Choroid plexus epithelial cell (primary cell): ENCODE measurements at regions not wholly inside any gene's neighbourhood (a gene's known extent, or its start where the extent isn't known, plus 50 kb on each side); places are given as distances from the start of the nearest gene placed in this dataset.

Experiments
- DNase-seq: peaks from one replicate; pipeline ENCODE4 v3.0.0-alpha.2; 2010; ENCODE audit warnings: low read depth
- H3K4me3 ChIP-seq: 2 replicates; pipeline ENCODE4 v1.5.1; 2011; ENCODE audit warnings: low read depth, mild to moderate bottlenecking, control low read depth, low read length, moderate library complexity
- TF ChIP-seq, protein P1 (sequence below): conservative IDR thresholded peaks from 2 replicates; pipeline ENCODE4 v1.5.1; 2011; ENCODE audit warnings: low read depth, mild to moderate bottlenecking, control low read depth, inconsistent platforms, low read length, moderate library complexity

DNA sequence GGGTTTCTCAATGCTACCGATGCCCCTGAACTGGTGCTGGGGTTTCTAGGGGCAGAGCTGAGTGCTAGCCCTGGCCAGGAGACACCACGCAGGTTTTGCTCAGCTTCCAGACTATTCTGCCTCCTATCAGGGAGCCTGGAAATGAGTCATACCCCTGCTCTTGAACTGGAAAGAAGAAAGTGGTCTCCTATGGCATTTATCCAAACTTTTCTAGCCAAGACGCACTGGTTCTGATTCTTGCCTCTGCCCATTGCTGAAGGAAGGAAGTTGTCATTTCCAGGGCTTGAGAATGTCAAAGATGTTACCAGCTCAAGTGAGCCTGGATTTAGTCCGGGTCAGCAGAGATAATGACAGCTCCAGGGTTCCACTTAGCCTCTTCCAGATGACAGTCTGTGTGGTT is 561.9 kb downstream of the CDK5RAP2 start:
- TF ChIP-seq, protein P1, sequence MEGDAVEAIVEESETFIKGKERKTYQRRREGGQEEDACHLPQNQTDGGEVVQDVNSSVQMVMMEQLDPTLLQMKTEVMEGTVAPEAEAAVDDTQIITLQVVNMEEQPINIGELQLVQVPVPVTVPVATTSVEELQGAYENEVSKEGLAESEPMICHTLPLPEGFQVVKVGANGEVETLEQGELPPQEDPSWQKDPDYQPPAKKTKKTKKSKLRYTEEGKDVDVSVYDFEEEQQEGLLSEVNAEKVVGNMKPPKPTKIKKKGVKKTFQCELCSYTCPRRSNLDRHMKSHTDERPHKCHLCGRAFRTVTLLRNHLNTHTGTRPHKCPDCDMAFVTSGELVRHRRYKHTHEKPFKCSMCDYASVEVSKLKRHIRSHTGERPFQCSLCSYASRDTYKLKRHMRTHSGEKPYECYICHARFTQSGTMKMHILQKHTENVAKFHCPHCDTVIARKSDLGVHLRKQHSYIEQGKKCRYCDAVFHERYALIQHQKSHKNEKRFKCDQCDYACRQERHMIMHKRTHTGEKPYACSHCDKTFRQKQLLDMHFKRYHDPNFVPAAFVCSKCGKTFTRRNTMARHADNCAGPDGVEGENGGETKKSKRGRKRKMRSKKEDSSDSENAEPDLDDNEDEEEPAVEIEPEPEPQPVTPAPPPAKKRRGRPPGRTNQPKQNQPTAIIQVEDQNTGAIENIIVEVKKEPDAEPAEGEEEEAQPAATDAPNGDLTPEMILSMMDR, result no peak
- no peak for DNase-seq
- no peak overlapping the region for H3K4me3 ChIP-seq

DNA sequence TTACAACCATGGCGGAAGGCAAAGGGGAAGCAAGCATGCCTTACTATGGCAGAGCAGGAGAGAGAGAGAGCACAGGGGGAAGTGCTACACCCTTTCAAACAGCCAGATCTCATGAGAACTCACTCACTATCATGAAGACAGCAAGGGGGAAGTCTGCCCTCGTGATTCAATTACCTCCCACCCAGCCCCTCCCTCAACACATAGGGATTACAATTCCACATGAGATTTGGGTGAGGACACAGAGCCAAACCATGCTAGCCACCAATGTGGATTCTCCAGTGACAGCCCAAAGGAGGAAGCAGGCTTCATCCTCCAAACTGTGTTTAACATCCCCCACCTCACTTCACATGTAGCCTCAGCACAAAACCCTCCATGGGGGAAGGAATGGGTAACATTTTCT is 563.7 kb downstream of the CDK5RAP2 start:
- DNase-seq, result no peak
- TF ChIP-seq, protein P1, result no peak
- no peak overlapping the region for H3K4me3 ChIP-seq

DNA sequence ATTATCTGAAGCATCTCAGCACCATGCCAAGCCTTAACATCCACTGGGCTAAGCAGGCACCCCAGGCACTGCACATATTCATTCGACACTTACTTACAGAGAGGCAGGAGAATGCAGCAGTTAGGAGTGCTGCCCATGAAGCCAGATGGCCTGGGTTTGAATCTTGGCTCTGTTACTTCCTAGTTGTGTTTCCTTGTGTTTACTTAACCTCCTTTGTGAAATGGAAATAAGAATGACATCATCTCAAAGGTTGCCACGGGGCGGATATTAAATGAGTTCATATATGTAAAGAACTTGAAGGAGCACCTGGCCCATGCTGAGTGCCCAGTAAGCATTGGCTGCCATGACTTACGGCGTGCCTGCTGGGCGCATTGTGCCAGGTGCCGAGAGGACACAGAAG is 565.2 kb downstream of the CDK5RAP2 start:
- DNase-seq, result no peak

DNA sequence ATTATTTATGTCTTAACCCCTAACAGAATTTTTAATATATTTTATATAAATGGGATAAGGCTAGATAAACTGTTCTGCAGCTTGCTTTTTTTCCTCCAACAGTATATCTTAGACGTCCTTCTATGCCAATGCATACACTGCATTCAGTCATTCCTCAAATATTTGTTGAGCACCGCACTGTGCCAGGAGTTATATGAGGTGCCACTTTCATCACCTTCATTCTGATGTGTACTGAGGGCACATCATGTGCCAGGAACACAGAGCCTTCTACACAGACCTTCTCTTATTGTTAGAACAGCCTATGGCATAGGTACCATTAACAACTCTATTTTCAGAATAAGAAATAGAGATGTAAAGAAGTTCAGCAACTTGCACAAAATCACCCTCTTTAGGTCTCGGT is 570.1 kb downstream of the CDK5RAP2 start:
- H3K4me3 ChIP-seq, result no peak overlapping the region
- DNase-seq, result no peak
- TF ChIP-seq, protein P1, result no peak

More for the DNA sequence above, 565.2 kb downstream of the CDK5RAP2 start:
- H3K4me3 ChIP-seq, result no peak overlapping the region
- TF ChIP-seq, protein P1, result no peak

DNA sequence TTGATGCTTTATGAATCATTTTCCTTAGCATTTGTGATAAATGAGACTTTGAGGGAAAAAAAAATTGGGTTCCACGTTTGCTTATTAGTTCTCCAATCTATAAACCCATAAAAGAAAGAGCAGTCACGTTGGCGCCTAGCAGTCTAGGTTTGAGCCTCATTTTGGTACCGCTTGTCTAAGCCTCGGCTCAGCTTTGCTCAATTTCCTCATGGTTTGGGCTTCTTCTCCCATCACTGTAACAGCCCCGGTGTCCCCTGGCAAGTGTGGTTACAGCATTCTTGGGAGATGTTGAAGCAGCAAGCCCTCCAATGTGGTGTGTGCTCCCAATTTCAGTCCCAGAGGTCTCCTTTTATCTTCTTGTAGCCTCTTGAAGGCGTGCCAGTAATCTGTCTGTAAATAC is 578.4 kb downstream of the CDK5RAP2 start:
- H3K4me3 ChIP-seq, result no peak overlapping the region
- TF ChIP-seq, protein P1, result no peak

DNA sequence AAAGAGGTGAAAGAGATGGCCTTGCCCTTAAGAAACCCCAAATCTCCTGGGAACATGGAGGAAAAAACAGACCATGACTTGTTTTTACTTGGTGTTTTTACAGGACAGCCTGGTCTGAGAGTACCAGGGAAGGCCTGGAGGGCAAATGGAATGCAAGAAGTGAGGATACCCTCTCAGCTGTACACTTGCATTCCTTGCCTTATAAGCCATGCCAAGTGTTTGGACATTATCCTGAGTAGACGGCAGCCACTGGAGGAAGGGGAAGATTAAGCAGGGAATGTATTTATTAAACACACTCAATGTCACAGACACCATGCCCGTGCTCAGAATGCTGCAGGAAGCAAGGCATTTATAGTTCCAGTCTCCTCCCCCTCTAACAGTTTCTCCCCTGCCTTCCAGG is 581.4 kb downstream of the CDK5RAP2 start:
- DNase-seq, result no peak
- TF ChIP-seq, protein P1, result no peak
- no peak overlapping the region for H3K4me3 ChIP-seq

More for the DNA sequence above, 578.4 kb downstream of the CDK5RAP2 start:
- no peak for DNase-seq

DNA sequence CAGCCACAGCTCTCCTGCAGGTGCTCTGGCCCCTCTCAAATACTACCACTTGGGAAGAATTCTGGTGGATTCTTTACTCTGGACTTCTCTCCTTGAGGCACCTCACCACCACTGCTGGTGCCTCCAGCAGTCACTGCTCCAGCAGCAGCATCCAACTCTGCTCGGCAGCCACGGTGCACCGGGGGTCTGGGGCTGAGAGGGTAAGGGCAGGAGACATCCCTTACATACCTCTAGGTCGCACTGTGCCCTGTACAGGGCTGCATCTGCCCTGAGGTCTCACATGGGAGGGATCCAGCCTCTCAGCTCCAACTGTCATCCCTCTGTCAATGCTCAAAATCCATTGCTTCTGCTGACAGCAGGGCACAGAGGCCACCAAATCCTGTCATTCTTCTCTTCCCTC is 588.2 kb downstream of the CDK5RAP2 start:
- TF ChIP-seq, protein P1, result no peak
- DNase-seq, result no peak

More for the DNA sequence above, 588.2 kb downstream of the CDK5RAP2 start:
- no peak overlapping the region for H3K4me3 ChIP-seq
